Fibroblast of pulmonary artery (primary cell): ENCODE measurements at regions not wholly inside any gene's neighbourhood (a gene's known extent, or its start where the extent isn't known, plus 50 kb on each side); places are given as distances from the start of the nearest gene placed in this dataset.
A peak's percentile ranks its signal among the peaks of the same experiment; 100 is the strongest.

Experiments
- DNase-seq: peaks from one replicate; pipeline ENCODE4 v3.0.0-alpha.2; 2010; ENCODE audit warnings: low read depth
- H3K4me3 ChIP-seq: replicated peaks from 2 replicates; pipeline ENCODE4 v1.5.1; 2011; ENCODE audit warnings: low read depth, mild to moderate bottlenecking, control low read depth, low read length, moderate library complexity
- TF ChIP-seq, protein P1 (sequence below): IDR thresholded peaks from 2 replicates; pipeline ENCODE4 v1.5.1; 2011; ENCODE audit warnings: mild to moderate bottlenecking, control low read depth, low read length, inconsistent platforms; ENCODE audit errors: missing control alignments

DNA sequence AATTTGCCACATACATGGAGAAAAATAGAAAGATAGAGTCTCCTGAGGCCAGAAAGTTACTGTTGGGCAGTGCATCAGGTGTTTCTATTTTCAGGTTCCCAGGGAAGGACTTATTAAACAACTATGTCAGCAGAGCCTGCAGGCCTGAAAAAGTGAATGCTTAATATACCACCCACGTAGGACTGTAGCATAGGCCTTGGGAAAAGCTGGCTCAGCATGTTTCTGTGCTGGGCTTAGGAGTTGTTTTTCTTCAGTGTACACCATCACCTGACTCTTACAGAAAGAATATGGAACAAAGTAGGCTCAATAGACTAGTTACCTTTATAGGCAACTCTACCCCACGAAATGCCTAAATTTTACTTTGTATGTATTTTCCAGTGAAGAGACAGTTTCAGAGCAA lies 1385.9 kb downstream of the FAM133A start:
- H3K4me3 ChIP-seq, result no peak overlapping the region
- DNase-seq, result no peak
- TF ChIP-seq, protein P1, sequence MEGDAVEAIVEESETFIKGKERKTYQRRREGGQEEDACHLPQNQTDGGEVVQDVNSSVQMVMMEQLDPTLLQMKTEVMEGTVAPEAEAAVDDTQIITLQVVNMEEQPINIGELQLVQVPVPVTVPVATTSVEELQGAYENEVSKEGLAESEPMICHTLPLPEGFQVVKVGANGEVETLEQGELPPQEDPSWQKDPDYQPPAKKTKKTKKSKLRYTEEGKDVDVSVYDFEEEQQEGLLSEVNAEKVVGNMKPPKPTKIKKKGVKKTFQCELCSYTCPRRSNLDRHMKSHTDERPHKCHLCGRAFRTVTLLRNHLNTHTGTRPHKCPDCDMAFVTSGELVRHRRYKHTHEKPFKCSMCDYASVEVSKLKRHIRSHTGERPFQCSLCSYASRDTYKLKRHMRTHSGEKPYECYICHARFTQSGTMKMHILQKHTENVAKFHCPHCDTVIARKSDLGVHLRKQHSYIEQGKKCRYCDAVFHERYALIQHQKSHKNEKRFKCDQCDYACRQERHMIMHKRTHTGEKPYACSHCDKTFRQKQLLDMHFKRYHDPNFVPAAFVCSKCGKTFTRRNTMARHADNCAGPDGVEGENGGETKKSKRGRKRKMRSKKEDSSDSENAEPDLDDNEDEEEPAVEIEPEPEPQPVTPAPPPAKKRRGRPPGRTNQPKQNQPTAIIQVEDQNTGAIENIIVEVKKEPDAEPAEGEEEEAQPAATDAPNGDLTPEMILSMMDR, result no peak

DNA sequence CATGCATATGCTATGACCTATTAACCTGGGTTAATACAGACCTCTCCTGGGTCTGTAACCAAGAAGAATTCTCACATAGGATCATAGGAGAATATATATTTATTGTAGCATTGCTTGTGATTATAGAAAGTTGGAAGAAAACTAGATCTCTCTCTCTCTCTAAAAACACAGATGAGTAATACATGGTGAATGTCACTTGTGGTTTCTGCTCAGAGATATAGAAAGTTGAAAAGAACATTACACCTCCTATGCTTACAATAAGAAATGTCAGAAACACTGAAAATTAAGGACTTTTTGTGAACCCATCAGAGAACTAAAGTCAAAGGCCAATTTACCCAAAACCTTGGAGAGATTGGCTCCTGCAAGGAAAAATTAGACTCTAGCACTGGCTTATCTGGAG lies 1389.5 kb downstream of the FAM133A start:
- peak; percentile 17 for DNase-seq
- TF ChIP-seq, protein P1, result no peak
- no peak overlapping the region for H3K4me3 ChIP-seq

DNA sequence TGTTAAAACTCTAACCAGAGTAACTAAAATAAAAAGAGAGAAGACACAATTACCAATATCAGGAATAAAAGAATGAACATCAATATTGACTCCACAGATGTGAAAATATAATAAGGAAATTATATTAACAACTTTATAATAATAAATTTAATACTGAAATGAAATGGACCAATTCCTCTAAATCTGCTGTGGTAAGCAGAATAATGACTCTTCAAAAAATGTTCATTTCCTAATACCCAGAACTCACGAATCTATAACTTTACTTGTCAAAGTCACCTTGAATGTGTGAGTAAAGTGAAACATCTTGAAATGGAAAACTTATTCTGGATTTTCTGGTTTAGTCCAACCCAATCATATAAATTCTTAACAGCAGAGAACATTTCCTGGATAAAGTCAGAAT lies 1391.1 kb downstream of the FAM133A start:
- TF ChIP-seq, protein P1, result no peak
- DNase-seq, result no peak
- H3K4me3 ChIP-seq, result no peak overlapping the region

DNA sequence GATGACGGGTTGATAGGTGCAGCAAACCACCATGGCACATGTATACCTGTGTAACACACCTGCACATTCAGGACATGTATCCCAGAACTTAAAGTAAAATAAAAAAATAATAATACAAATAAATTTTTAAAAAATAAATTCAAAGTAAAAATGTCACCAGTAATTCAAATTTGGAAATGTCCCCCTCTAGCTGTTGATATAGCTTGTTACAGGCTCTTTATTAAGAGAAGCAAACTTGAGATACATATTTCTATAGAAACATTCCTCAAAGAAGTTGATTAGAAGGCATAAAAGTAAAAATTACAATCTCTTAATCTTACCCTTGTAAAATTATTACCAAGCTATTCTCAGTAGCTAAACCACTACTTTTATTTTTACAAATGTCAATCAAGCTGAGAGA lies 1397.0 kb downstream of the FAM133A start:
- TF ChIP-seq, protein P1, result peak; percentile 13
- no peak overlapping the region for H3K4me3 ChIP-seq
- no peak for DNase-seq

DNA sequence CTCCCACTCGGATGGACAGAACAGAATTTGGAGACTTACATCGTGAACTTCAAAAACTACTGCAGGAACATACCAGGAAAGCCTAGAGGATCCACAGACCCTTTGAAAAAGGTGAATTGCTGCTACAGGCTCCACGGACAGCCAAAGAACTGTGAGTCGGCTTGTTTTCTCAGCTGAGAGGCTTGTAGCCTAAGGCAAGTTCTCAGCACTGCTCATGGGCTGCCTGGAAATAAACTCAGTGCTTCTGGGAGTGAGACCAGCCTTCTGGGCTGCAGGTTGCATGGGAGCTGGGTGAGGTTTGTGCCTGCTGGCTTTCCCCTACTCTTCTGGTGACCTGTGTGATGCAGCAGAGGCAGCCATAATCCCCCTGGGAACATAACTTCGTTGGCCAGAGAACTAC lies 1397.6 kb downstream of the FAM133A start:
- TF ChIP-seq, protein P1, result no peak
- no peak for DNase-seq
- no peak overlapping the region for H3K4me3 ChIP-seq

DNA sequence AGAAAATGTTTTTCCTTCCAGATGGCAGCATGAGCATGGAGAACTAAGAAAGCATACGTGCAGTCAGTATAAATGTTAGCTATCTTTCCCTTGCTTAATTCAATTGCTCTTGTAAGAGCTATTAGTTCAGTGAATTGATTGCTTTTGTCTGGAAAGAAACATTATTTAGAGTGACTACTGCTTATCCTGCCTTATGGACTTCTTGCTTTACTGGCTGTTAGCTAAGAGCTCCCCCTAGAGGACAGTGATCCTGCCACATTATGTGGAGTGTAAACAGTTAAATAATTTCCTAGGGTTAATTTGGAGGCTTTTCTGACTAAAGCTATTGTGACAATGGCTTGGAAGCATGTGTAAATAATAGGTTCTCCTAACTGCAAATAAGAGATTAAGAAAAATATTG lies 1402.4 kb downstream of the FAM133A start:
- TF ChIP-seq, protein P1, result peak; percentile 48
- peak; percentile 33 for DNase-seq
- H3K4me3 ChIP-seq, result no peak overlapping the region

DNA sequence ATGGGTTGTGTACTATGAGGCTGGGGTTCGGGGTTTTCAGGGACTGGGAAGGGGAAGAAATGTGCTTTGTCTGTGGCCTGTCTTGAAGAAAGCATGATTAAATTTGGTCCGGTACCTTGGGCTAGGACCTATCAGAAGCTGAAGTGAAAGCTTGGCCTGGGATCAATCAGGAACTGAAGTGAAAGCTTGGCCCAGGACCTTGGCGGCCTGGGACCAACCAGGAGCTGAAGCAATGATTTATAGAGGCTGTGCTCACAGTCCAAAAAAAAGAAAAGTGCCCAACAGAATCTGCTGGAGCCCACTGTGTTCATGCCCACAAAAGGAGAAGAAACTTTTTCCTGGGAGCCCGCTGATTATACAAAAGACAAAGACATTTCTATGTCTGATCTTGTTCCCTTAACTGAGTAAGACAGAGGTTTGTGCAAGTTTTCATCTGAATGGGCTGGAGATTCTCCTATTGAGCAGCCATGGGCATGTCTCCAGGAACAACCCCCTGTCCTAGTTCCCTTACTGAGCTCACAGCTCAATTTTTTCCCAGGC lies 1427.9 kb downstream of the FAM133A start:
- DNase-seq, result no peak
- H3K4me3 ChIP-seq, result no peak overlapping the region
- TF ChIP-seq, protein P1, result no peak
